ENCODE measurements at regions not wholly inside any gene's neighbourhood (a gene's known extent, or its start where the extent isn't known, plus 50 kb on each side); places are given as distances from the start of the nearest gene placed in this dataset.

GRCh38 chr18:39406941-39407340 lies 1841.3 kb upstream of the CELF4 start:
- WGBS, 2 donors, result 37 to 72% methylated on average over 3 of the region's 3 CpGs
- Histone ChIP-seq H3K27ac (no peak overlapping the region), H3K4me3 (no peak overlapping the region), H3K27me3 (no peaks in the 10 kb centered on the region), H3K4me1 (no peaks in the 10 kb centered on the region), H3K36me3 (no peaks in the 10 kb centered on the region), H3K9me3 (no peaks in the 10 kb centered on the region)
- intact Hi-C loops (cut with DNase I), result no loop called here
- TF ChIP-seq EP300 (IDR thresholded peaks at IDR 0.05) (no peak), POLR2AphosphoS5 (IDR thresholded peaks at IDR 0.05) (no peak), POLR2A (IDR thresholded peaks at IDR 0.05) (no peak)
- TF ChIP-seq, protein P1, sequence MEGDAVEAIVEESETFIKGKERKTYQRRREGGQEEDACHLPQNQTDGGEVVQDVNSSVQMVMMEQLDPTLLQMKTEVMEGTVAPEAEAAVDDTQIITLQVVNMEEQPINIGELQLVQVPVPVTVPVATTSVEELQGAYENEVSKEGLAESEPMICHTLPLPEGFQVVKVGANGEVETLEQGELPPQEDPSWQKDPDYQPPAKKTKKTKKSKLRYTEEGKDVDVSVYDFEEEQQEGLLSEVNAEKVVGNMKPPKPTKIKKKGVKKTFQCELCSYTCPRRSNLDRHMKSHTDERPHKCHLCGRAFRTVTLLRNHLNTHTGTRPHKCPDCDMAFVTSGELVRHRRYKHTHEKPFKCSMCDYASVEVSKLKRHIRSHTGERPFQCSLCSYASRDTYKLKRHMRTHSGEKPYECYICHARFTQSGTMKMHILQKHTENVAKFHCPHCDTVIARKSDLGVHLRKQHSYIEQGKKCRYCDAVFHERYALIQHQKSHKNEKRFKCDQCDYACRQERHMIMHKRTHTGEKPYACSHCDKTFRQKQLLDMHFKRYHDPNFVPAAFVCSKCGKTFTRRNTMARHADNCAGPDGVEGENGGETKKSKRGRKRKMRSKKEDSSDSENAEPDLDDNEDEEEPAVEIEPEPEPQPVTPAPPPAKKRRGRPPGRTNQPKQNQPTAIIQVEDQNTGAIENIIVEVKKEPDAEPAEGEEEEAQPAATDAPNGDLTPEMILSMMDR (IDR thresholded peaks at IDR 0.05), result no peak
- DNase-seq, result no peak

DNA sequence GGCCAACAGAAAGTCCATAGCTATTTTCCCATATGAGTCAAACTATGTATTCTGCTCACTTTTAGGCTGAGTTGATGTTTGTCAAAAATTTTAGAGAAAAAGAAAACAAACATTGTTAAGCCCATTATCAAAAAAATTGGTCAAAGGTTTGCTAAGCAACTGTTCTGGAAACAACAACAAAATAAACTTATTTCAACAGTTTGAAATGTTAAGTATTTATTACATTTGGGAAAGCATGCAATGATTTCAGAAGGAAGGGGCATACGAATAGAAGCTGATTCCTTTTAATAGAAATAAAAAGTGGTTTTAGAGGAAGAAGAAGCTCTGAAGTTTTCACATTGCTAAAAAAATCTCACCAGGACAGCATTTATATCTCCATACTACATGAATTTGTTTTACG lies 1837.5 kb upstream of the CELF4 start:
- 78 to 82% methylated on average over 2 of the region's 2 CpGs for WGBS, 2 donors
- intact Hi-C loops (cut with DNase I), result no loop called here
- no peak for DNase-seq

DNA sequence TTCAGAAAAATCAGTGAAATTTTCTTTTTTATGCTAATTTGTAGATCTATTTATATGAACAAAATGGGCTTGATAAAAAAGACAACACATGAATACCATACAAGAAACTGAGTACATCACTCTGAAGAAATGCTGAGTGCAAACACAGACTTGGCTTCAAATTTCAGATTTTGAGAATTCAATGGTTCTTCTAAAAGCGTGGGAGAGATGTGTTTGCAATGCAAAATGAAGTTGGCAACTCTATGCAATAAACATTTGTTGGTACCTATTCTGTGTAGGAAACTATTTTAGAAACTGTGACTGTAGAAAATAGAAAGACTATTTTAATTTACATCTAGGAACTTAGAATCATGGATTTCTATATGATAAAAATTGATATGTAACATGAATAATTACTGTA lies 1834.1 kb upstream of the CELF4 start:
- Histone ChIP-seq H3K27me3 (no peaks in the 10 kb centered on the region), H3K36me3 (no peaks in the 10 kb centered on the region), H3K4me3 (no peak overlapping the region), H3K9me3 (peaks cover 0 to under 1% (median 0%) of the 10 kb centered on the region in 4 donors), H3K4me1 (no peaks in the 10 kb centered on the region), H3K27ac (no peak overlapping the region)
- 84 to 89% methylated on average over 1 of the region's 1 CpG for WGBS, 2 donors
- no peak for DNase-seq
- TF ChIP-seq EP300 (IDR thresholded peaks at IDR 0.05), result no peak
- TF ChIP-seq, protein P1 (IDR thresholded peaks at IDR 0.05), result no peak
- no peak for TF ChIP-seq POLR2AphosphoS5 (IDR thresholded peaks at IDR 0.05)
- no peak for TF ChIP-seq POLR2A (IDR thresholded peaks at IDR 0.05)
- intact Hi-C loops (cut with DNase I), result no loop called here

More for the DNA sequence above, 1837.5 kb upstream of the CELF4 start:
- H3K27me3 ChIP-seq, result no peaks in the 10 kb centered on the region
- H3K9me3 ChIP-seq, result no peaks in the 10 kb centered on the region
- no peak overlapping the region for H3K4me3 ChIP-seq
- no peaks in the 10 kb centered on the region for H3K36me3 ChIP-seq
- H3K4me1 ChIP-seq, result no peaks in the 10 kb centered on the region
- TF ChIP-seq POLR2AphosphoS5 (IDR thresholded peaks at IDR 0.05) (no peak), EP300 (IDR thresholded peaks at IDR 0.05) (no peak)
- H3K27ac ChIP-seq, result no peak overlapping the region

DNA sequence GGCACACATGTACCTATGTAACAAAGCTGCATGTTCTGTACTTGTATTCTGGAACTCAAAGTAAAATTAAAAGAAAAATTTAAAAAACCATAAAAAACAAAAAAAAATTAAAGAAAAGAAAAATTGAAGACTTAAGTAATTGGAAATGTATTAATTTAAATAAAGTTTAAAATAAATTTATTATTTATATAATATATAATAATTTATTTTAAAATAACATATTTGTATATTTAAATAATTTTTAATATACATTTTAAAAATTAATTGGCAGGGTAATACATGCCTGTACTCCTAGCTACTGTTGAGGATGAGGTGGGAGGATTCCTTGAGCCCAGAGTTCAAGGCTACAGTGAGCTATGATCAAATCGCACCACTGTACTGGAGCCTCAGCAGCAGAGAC lies 1830.6 kb upstream of the CELF4 start:
- no peak for DNase-seq
- TF ChIP-seq POLR2AphosphoS5 (IDR thresholded peaks at IDR 0.05) (no peak), EP300 (IDR thresholded peaks at IDR 0.05) (no peak), POLR2A (IDR thresholded peaks at IDR 0.05) (no peak)
- TF ChIP-seq, protein P1 (IDR thresholded peaks at IDR 0.05), result no peak
- intact Hi-C loops (cut with DNase I), result no loop called here
- H3K4me3 ChIP-seq, result no peak overlapping the region
- no peak overlapping the region for H3K27ac ChIP-seq
- 95 to 100% methylated on average over 1 of the region's 1 CpG for WGBS, 2 donors
- peaks cover 0 to 6% (median 0%) of the 10 kb centered on the region in 4 donors for H3K9me3 ChIP-seq
- no peaks in the 10 kb centered on the region for H3K4me1 ChIP-seq
- no peaks in the 10 kb centered on the region for H3K36me3 ChIP-seq
- no peaks in the 10 kb centered on the region for H3K27me3 ChIP-seq

DNA sequence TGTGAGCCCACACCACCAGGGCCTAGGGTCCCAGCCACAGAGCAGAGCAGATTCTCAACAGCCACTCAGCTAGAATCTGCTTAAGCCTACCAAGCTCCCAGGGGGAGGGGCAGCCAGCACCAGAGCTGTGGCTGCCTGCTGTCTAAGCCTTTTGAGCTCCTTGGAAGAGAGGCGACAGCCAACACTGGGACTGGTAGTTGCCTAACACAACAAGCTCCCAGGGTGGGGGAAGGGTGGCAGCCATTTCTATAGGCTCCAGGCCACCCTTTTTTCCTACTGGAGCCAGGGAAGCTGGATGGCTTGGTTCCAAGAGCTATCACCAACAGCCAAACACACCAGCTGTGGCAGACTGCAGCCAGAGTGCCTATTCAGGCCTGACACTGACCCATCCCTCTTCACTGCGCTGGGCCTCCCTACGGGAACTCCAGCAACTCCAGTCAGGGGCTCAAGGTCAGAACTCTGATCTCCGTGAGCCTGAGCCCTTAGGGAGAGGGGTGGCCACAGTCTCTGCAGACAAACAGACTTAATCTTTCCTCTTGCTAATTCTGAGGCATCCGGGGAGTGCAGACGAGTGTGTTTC lies 1824.3 kb upstream of the CELF4 start:
- Histone ChIP-seq H3K9me3 (peaks cover 0 to 6% (median 0%) of the 10 kb centered on the region in 4 donors), H3K27me3 (no peaks in the 10 kb centered on the region), H3K4me3 (no peak overlapping the region), H3K4me1 (no peaks in the 10 kb centered on the region), H3K27ac (no peak overlapping the region), H3K36me3 (no peaks in the 10 kb centered on the region)
- TF ChIP-seq, protein P1 (IDR thresholded peaks at IDR 0.05), result no peak
- TF ChIP-seq EP300 (IDR thresholded peaks at IDR 0.05), result no peak
- TF ChIP-seq POLR2AphosphoS5 (IDR thresholded peaks at IDR 0.05), result no peak
- no peak for TF ChIP-seq POLR2A (IDR thresholded peaks at IDR 0.05)
- DNase-seq, result no peak
- 88 to 95% methylated on average over 6 of the region's 6 CpGs for whole genome bisulfite sequencing, 2 donors
- intact Hi-C loops (cut with DNase I), result no loop called here

All from sigmoid colon (tissue), 6 donors.